ENCODE measurements at regions not wholly inside any gene's neighbourhood (a gene's known extent, or its start where the extent isn't known, plus 50 kb on each side); places are given as distances from the start of the nearest gene placed in this dataset.

GRCh38 chr9:71519098-71519696, 249.1 kb downstream of the CEMIP2 start:
- no peak overlapping the region for H3K27ac ChIP-seq

DNA sequence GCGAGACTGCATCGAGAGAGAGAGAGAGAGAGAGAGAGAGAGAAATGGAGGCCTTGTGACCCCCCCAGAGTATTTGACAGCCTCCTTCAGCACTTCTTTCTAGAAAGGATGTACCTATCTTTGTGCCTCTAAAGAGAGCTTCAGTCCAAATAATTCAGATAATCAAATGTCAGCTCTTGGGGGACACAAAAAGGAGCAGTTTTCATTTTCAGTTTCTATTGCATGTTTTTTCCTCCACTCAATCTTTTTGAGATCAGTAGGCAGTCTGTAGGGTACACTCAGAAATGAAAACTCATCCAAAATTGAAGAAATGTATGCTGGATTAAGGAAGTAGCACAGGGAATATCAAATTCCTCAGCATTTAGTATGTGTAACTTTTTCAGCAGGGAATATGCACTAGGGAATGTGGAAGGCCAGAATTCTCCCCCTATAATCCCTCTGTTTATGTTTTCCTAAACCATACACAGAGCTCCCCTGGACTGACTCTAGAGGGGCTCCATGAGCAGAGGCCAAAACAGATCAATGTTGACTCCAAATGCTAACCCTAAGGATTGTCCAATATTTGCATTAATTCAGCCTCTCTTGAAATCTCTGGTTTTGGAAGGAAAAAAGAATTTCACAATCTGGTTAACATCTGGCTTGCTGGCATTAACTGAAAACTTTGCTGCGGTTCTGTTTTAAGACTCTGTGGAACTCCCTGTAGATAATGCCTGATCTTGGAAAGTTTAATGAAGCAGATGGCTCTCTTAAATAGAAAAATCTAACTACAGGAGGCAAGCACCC, 250.1 kb downstream of the CEMIP2 start:
- no peak for DNase-seq
- H3K36me3 ChIP-seq, result no peaks in the 10 kb centered on the region
- TF ChIP-seq CTCF (IDR thresholded peaks at IDR 0.05), result no peak

More at GRCh38 chr9:71519098-71519696, 249.1 kb downstream of the CEMIP2 start:
- Histone ChIP-seq H3K9me3 (no peaks in the 10 kb centered on the region), H3K36me3 (no peaks in the 10 kb centered on the region), H3K4me1 (no peaks in the 10 kb centered on the region), H3K4me3 (no peak overlapping the region), H3K27me3 (peaks cover 0 to 5% of the 10 kb centered on the region in 2 donors)
- TF ChIP-seq CTCF (IDR thresholded peaks at IDR 0.05), result no peak
- intact Hi-C loops (cut with DNase I; ENCODE audit: low total_unique reads), result no loop called here
- DNase-seq, result no peak

GRCh38 chr9:71515626-71516025, 252.7 kb downstream of the CEMIP2 start:
- H3K9me3 ChIP-seq, result no peaks in the 10 kb centered on the region
- intact Hi-C loops (cut with DNase I; ENCODE audit: low total_unique reads), result no loop called here
- H3K4me3 ChIP-seq, result no peak overlapping the region
- no peak for TF ChIP-seq CTCF (IDR thresholded peaks at IDR 0.05)
- peaks cover 0 to 5% of the 10 kb centered on the region in 2 donors for H3K27me3 ChIP-seq
- no peak for DNase-seq
- no peak overlapping the region for H3K27ac ChIP-seq
- no peaks in the 10 kb centered on the region for H3K36me3 ChIP-seq
- no peaks in the 10 kb centered on the region for H3K4me1 ChIP-seq

More for the DNA sequence above, 250.1 kb downstream of the CEMIP2 start:
- peaks cover 0 to 5% of the 10 kb centered on the region in 2 donors for H3K27me3 ChIP-seq
- H3K4me3 ChIP-seq, result no peak overlapping the region
- H3K9me3 ChIP-seq, result no peaks in the 10 kb centered on the region
- no peak overlapping the region for H3K27ac ChIP-seq
- intact Hi-C loops (cut with DNase I; ENCODE audit: low total_unique reads), result no loop called here
- no peaks in the 10 kb centered on the region for H3K4me1 ChIP-seq

- Histone ChIP-seq H3K27ac (no peak overlapping the region), H3K4me3 (no peak overlapping the region), H3K36me3 (no peaks in the 10 kb centered on the region), H3K4me1 (no peaks in the 10 kb centered on the region), H3K27me3 (peaks cover 0 to 5% of the 10 kb centered on the region in 2 donors), H3K9me3 (no peaks in the 10 kb centered on the region)
- intact Hi-C loops (cut with DNase I; ENCODE audit: low total_unique reads), result no loop called here
- DNase-seq, result no peak
- TF ChIP-seq CTCF (IDR thresholded peaks at IDR 0.05), result no peak
Observed at GRCh38 chr9:71515107-71515506, 253.2 kb downstream of the CEMIP2 start.

DNA sequence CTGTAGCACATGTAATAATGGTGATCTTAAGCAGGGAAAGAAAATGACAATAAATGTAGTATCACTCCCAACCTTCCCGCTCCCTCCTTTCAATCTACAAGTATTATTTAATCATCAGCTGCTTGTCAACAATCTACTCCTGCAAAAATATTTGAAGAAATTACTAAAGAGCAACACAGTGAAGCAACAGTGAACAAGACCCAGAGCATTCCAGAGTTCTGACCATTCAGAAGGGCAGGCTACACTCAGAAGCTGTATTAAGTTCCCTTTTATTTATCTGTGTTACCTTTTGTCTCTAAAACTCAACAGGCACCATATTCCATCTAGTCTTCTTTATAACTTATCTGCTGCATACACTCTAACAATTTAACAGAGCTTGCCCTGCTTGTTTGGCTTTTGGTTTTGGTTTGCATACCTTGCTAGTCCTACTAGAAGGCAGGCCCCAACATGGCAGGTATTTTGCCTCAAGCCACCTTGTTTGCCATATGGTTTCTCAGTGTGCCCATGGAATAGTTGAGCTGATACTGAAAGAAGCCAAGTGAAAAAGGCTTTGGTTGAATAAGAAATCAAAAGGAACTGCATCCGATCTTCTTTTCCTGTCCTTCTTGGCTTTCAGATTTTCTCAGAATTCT, 253.9 kb downstream of the CEMIP2 start:
- no peak overlapping the region for H3K27ac ChIP-seq
- H3K27me3 ChIP-seq, result peaks cover 0 to 5% of the 10 kb centered on the region in 2 donors
- no peaks in the 10 kb centered on the region for H3K36me3 ChIP-seq
- no peak for DNase-seq
- no peaks in the 10 kb centered on the region for H3K9me3 ChIP-seq
- H3K4me3 ChIP-seq, result no peak overlapping the region
- H3K4me1 ChIP-seq, result no peaks in the 10 kb centered on the region
- TF ChIP-seq CTCF (IDR thresholded peaks at IDR 0.05), result no peak
- intact Hi-C loops (cut with DNase I; ENCODE audit: low total_unique reads), result no loop called here
